ENCODE measurements at regions not wholly inside any gene's neighbourhood (a gene's known extent, or its start where the extent isn't known, plus 50 kb on each side); places are given as distances from the start of the nearest gene placed in this dataset.

GRCh38 chr11:79514695-79515094 lies 73.9 kb upstream of the TENM4 start:
- no peaks in the 10 kb centered on the region for H3K9me3 ChIP-seq (ENCODE audit: control insufficient read depth, insufficient read depth, low read length)

GRCh38 chr11:79514290-79514689 lies 73.5 kb upstream of the TENM4 start:
- no peak for DNase-seq (ENCODE audit: low read depth, low spot score)
- H3K9me3 ChIP-seq (ENCODE audit: control insufficient read depth, insufficient read depth, low read length): no peaks in the 10 kb centered on the region
- ChIA-PET CTCF (interaction anchor here (1.0 kb wide), 1 partner anchor 20 kb away, joined by 3 read pairs; no protein-coding TSS in a partner anchor), POLR2A (no interaction called here)
- H3K4me3 ChIP-seq (ENCODE audit: low read depth, low read length): no peak overlapping the region
- no peak for TF ChIP-seq CTCF (IDR thresholded peaks at IDR 0.05; ENCODE audit: low read depth, low read length)
- H3K27ac ChIP-seq (ENCODE audit: low read depth, low read length): no peak overlapping the region
- peaks cover 15% of the 10 kb centered on the region for H3K27me3 ChIP-seq (ENCODE audit: control insufficient read depth, insufficient read depth, low read length)

More at GRCh38 chr11:79514695-79515094, 73.9 kb upstream of the TENM4 start:
- Histone ChIP-seq H3K4me3 (ENCODE audit: low read depth, low read length) (no peak overlapping the region), H3K27me3 (ENCODE audit: control insufficient read depth, insufficient read depth, low read length) (peaks cover 14% of the 10 kb centered on the region), H3K27ac (ENCODE audit: low read depth, low read length) (no peak overlapping the region)
- POLR2A ChIA-PET: no interaction called here
- no peak for DNase-seq (ENCODE audit: low read depth, low spot score)
- no peak for TF ChIP-seq CTCF (IDR thresholded peaks at IDR 0.05; ENCODE audit: low read depth, low read length)
- CTCF ChIA-PET: interaction anchor here (1.0 kb wide), 1 partner anchor 20 kb away, joined by 3 read pairs; no protein-coding TSS in a partner anchor

GRCh38 chr11:79512706-79513469 lies 72.1 kb upstream of the TENM4 start:
- no peak overlapping the region for H3K27ac ChIP-seq (ENCODE audit: low read depth, low read length)
- ChIA-PET POLR2A (no interaction called here), CTCF (no interaction called here)
- DNase-seq (ENCODE audit: low read depth, low spot score): no peak
- no peak for TF ChIP-seq CTCF (IDR thresholded peaks at IDR 0.05; ENCODE audit: low read depth, low read length)
- no peak overlapping the region for H3K4me3 ChIP-seq (ENCODE audit: low read depth, low read length)
- peaks cover 15% of the 10 kb centered on the region for H3K27me3 ChIP-seq (ENCODE audit: control insufficient read depth, insufficient read depth, low read length)
- no peaks in the 10 kb centered on the region for H3K9me3 ChIP-seq (ENCODE audit: control insufficient read depth, insufficient read depth, low read length)

- POLR2A ChIA-PET: no interaction called here
- Histone ChIP-seq H3K27me3 (ENCODE audit: control insufficient read depth, insufficient read depth, low read length) (peaks cover 23% of the 10 kb centered on the region), H3K4me3 (ENCODE audit: low read depth, low read length) (no peak overlapping the region), H3K9me3 (ENCODE audit: control insufficient read depth, insufficient read depth, low read length) (no peaks in the 10 kb centered on the region), H3K27ac (ENCODE audit: low read depth, low read length) (no peak overlapping the region)
- no peak for TF ChIP-seq CTCF (IDR thresholded peaks at IDR 0.05; ENCODE audit: low read depth, low read length)
- CTCF ChIA-PET: no interaction called here
- no peak for DNase-seq (ENCODE audit: low read depth, low spot score)
Observed at GRCh38 chr11:79510960-79511359, 70.1 kb upstream of the TENM4 start.

- POLR2A ChIA-PET: no interaction called here
Observed at GRCh38 chr11:79508461-79508860, 67.6 kb upstream of the TENM4 start.

More at GRCh38 chr11:79508461-79508860, 67.6 kb upstream of the TENM4 start:
- CTCF ChIA-PET: no interaction called here
- no peak overlapping the region for H3K4me3 ChIP-seq (ENCODE audit: low read depth, low read length)
- DNase-seq (ENCODE audit: low read depth, low spot score): no peak
- H3K27ac ChIP-seq (ENCODE audit: low read depth, low read length): no peak overlapping the region
- TF ChIP-seq CTCF (IDR thresholded peaks at IDR 0.05; ENCODE audit: low read depth, low read length): no peak
- peaks cover 15% of the 10 kb centered on the region for H3K27me3 ChIP-seq (ENCODE audit: control insufficient read depth, insufficient read depth, low read length)
- H3K9me3 ChIP-seq (ENCODE audit: control insufficient read depth, insufficient read depth, low read length): no peaks in the 10 kb centered on the region
